ENCODE measurements at regions not wholly inside any gene's neighbourhood (a gene's known extent, or its start where the extent isn't known, plus 50 kb on each side); places are given as distances from the start of the nearest gene placed in this dataset.

DNA sequence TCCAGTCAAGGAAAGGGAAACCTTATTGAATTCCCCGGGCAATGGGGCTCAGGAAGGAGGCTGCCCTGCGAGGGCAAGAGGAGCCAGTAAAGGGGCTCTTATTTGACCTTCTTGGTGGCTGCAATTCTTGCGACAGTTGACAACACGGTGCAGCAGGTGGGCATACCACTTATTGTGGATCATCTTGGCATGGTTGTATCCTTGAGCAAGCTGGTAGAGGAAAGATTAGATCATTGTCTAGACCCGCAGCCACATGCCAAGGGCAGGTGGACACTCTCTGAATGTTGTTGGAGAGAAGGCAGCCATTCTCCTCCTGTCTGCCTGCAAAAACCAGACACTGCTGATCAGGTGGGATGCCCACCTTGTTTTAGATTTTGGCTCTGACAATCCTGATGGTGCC, 170.2 kb upstream of the CHST9 start:
- Histone ChIP-seq H3K4me3 (no peak overlapping the region), H3K36me3 (no peaks in the 10 kb centered on the region), H3K27ac (no peak overlapping the region), H3K9me3 (no peaks in the 10 kb centered on the region), H3K27me3 (no peaks in the 10 kb centered on the region), H3K4me1 (no peaks in the 10 kb centered on the region)
- ATAC-seq (no peak), DNase-seq (no peak)
- intact Hi-C loops (cut with DNase I): no loop called here
- TF ChIP-seq, protein P1, sequence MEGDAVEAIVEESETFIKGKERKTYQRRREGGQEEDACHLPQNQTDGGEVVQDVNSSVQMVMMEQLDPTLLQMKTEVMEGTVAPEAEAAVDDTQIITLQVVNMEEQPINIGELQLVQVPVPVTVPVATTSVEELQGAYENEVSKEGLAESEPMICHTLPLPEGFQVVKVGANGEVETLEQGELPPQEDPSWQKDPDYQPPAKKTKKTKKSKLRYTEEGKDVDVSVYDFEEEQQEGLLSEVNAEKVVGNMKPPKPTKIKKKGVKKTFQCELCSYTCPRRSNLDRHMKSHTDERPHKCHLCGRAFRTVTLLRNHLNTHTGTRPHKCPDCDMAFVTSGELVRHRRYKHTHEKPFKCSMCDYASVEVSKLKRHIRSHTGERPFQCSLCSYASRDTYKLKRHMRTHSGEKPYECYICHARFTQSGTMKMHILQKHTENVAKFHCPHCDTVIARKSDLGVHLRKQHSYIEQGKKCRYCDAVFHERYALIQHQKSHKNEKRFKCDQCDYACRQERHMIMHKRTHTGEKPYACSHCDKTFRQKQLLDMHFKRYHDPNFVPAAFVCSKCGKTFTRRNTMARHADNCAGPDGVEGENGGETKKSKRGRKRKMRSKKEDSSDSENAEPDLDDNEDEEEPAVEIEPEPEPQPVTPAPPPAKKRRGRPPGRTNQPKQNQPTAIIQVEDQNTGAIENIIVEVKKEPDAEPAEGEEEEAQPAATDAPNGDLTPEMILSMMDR (IDR thresholded peaks at IDR 0.05): no peak

DNA sequence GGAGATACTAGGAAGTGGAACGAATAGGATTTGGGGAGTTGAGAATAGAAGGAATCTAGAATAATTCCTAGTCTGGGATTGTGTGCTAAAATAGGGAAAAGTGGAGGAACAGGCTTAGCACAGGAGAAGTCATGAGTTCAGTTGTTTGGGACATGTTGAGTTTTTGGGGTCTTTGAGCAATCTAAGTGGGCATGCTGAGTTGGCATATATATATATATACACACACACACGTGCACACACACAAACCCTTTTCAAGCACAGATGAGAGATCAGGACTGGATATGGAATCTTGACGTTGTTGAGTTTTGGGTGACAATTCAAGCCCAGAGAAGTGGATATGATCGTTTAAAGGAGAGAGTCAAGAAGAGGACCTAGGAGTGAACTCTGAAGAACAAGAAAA, 168.2 kb upstream of the CHST9 start:
- no peak overlapping the region for H3K27ac ChIP-seq
- no peaks in the 10 kb centered on the region for H3K4me1 ChIP-seq
- H3K4me3 ChIP-seq: no peak overlapping the region
- intact Hi-C loops (cut with DNase I): no loop called here
- ATAC-seq: no peak
- TF ChIP-seq, protein P1 (IDR thresholded peaks at IDR 0.05): no peak
- H3K27me3 ChIP-seq: no peaks in the 10 kb centered on the region
- no peaks in the 10 kb centered on the region for H3K36me3 ChIP-seq
- no peak for DNase-seq
- H3K9me3 ChIP-seq: no peaks in the 10 kb centered on the region

DNA sequence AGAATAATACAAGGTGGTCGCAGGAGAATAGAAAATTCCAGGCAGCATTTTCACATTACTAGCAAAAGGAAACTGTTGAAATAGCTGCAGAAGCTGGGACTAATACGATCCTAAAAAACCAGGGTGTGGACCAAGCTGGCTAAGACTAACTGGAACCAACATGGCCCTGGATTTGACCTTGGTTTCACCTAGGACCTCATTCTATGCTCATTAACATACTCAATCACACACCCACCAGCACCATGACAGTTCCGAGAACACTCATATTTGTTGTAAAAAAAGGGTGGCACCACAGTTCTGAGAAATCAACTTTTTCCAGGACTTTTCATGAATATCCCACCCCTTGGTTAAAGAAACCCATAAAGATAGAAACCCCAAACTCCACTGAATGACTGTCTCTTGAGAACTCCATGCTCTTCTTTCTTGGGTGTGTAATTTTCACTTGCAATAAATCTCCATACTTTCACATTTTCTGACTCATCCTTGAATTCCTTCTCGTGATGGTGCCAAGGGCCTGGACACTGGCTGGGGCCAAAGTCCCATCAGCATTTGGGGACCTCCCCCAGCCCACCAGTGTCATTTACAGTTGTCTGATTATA, 164.3 kb upstream of the CHST9 start:
- intact Hi-C loops (cut with DNase I): no loop called here
- TF ChIP-seq, protein P1 (IDR thresholded peaks at IDR 0.05): no peak
- H3K4me3 ChIP-seq: no peak overlapping the region
- no peak overlapping the region for H3K27ac ChIP-seq
- no peaks in the 10 kb centered on the region for H3K27me3 ChIP-seq
- H3K4me1 ChIP-seq: no peaks in the 10 kb centered on the region
- ATAC-seq (no peak), DNase-seq (no peak)
- H3K36me3 ChIP-seq: no peaks in the 10 kb centered on the region
- no peaks in the 10 kb centered on the region for H3K9me3 ChIP-seq

DNA sequence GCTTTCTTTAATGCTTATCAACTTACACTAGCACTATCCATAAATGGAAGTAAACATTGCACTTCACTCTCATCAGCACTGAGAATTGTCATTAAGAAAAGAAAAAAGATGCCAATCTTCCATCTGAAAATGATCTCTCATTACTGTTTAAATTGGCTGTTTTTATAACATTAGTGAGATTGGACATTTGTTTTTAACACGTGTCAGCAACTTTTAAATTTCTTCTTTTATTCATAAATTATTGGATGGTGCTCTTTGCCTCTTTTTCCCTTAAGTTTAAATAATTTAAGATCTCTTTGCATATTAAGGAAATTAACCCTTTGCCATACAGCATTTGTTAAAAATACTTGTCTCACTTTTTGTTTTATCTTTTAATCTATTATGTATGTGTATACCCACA, 146.5 kb upstream of the CHST9 start:
- DNase-seq: no peak
- H3K27me3 ChIP-seq: no peaks in the 10 kb centered on the region
- H3K9me3 ChIP-seq: no peaks in the 10 kb centered on the region
- no peaks in the 10 kb centered on the region for H3K4me1 ChIP-seq
- TF ChIP-seq, protein P1 (IDR thresholded peaks at IDR 0.05): no peak
- ATAC-seq: no peak
- no peaks in the 10 kb centered on the region for H3K36me3 ChIP-seq
- intact Hi-C loops (cut with DNase I): no loop called here
- H3K4me3 ChIP-seq: no peak overlapping the region
- no peak overlapping the region for H3K27ac ChIP-seq

DNA sequence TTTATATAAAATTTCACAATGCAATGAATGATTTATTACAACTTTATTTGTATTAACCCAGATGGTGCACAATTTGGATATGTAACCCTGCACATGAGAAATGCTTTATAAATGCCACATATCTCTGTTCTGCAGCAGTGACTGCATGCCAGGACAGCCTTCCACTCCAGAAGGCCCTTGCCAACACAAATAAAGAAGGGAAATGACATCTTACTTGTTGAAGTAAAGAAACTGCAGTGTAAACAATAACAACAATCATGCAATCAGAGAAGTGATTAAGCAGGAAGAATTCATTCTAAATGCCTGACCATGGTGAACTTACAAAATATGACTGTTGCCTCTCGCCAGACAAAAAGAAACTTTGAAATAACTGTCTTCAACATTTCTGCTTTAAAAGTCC, 129.9 kb upstream of the CHST9 start:
- Histone ChIP-seq H3K4me1 (no peaks in the 10 kb centered on the region), H3K36me3 (no peaks in the 10 kb centered on the region), H3K27me3 (no peaks in the 10 kb centered on the region), H3K4me3 (no peak overlapping the region), H3K27ac (no peak overlapping the region), H3K9me3 (no peaks in the 10 kb centered on the region)
- TF ChIP-seq, protein P1 (IDR thresholded peaks at IDR 0.05): no peak
- ATAC-seq (no peak), DNase-seq (no peak)
- intact Hi-C loops (cut with DNase I): no loop called here

DNA sequence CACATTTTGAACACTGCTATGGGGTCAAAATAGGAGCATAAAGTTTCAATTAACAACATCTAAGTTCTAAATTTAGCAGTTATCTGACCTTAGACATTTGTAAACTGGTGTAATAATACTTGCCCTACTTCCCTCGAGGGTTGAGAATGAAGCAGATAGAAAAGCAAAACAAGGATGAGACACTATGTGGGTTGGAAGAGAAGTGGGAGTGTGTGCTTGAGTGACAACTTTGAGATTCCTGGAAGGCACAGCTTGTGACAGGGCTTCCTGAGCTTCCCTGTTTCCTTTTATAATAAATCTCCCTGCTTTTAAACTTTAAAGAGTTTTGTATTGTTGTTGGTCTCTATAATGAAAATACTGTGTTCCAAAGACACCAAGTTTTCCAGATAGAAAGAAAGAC, 128.6 kb upstream of the CHST9 start:
- Histone ChIP-seq H3K27ac (no peak overlapping the region), H3K9me3 (no peaks in the 10 kb centered on the region), H3K4me1 (no peaks in the 10 kb centered on the region), H3K27me3 (no peaks in the 10 kb centered on the region), H3K4me3 (no peak overlapping the region), H3K36me3 (no peaks in the 10 kb centered on the region)
- TF ChIP-seq, protein P1 (IDR thresholded peaks at IDR 0.05): no peak
- DNase-seq (no peak), ATAC-seq (no peak)
- intact Hi-C loops (cut with DNase I): no loop called here
